ENCODE measurements at regions not wholly inside any gene's neighbourhood (a gene's known extent, or its start where the extent isn't known, plus 50 kb on each side); places are given as distances from the start of the nearest gene placed in this dataset.

GRCh38 chr2:236852100-236852976, 233.4 kb upstream of the COPS8 start:
- no peak for TF ChIP-seq CTCF (IDR thresholded peaks at IDR 0.05; ENCODE audit: borderline replicate concordance, control extremely low read depth, extremely low read depth, insufficient read depth, missing control alignments)

GRCh38 chr2:236852977-236853374, 232.7 kb upstream of the COPS8 start:
- TF ChIP-seq CTCF (IDR thresholded peaks at IDR 0.05; ENCODE audit: borderline replicate concordance, control extremely low read depth, extremely low read depth, insufficient read depth, missing control alignments), result no peak
- in situ Hi-C loops (cut with MboI; ENCODE audit: low sequenced_read_pairs, unreplicated experiment), result no loop called here
- no peak for DNase-seq (ENCODE audit: low spot score)

More at GRCh38 chr2:236852100-236852976, 233.4 kb upstream of the COPS8 start:
- in situ Hi-C loops (cut with MboI; ENCODE audit: low sequenced_read_pairs, unreplicated experiment), result no loop called here
- DNase-seq (ENCODE audit: low spot score), result no peak

- no peak for TF ChIP-seq CTCF (IDR thresholded peaks at IDR 0.05; ENCODE audit: borderline replicate concordance, control extremely low read depth, extremely low read depth, insufficient read depth, missing control alignments)
- DNase-seq (ENCODE audit: low spot score), result no peak
- in situ Hi-C loops (cut with MboI; ENCODE audit: low sequenced_read_pairs, unreplicated experiment), result no loop called here
These were observed 232.1 kb upstream of the COPS8 start for GRCh38 chr2:236853585-236854051.

- no peak for TF ChIP-seq CTCF (IDR thresholded peaks at IDR 0.05; ENCODE audit: borderline replicate concordance, control extremely low read depth, extremely low read depth, insufficient read depth, missing control alignments)
- in situ Hi-C loops (cut with MboI; ENCODE audit: low sequenced_read_pairs, unreplicated experiment), result no loop called here
- no peak for DNase-seq (ENCODE audit: low spot score)
These were observed 230.4 kb upstream of the COPS8 start for GRCh38 chr2:236855176-236855865.

- no peak for TF ChIP-seq CTCF (IDR thresholded peaks at IDR 0.05; ENCODE audit: borderline replicate concordance, control extremely low read depth, extremely low read depth, insufficient read depth, missing control alignments)
- in situ Hi-C loops (cut with MboI; ENCODE audit: low sequenced_read_pairs, unreplicated experiment), result no loop called here
- no peak for DNase-seq (ENCODE audit: low spot score)
These were observed 229.5 kb upstream of the COPS8 start for GRCh38 chr2:236855866-236856847.

GRCh38 chr2:236856848-236857235, 228.8 kb upstream of the COPS8 start:
- no peak for DNase-seq (ENCODE audit: low spot score)
- no peak for TF ChIP-seq CTCF (IDR thresholded peaks at IDR 0.05; ENCODE audit: borderline replicate concordance, control extremely low read depth, extremely low read depth, insufficient read depth, missing control alignments)
- in situ Hi-C loops (cut with MboI; ENCODE audit: low sequenced_read_pairs, unreplicated experiment), result no loop called here

Measured in GM13976 (cell line).